ENCODE measurements at regions not wholly inside any gene's neighbourhood (a gene's known extent, or its start where the extent isn't known, plus 50 kb on each side); places are given as distances from the start of the nearest gene placed in this dataset.
"Not testable (repeated sequence)": the region's sequence is repeated elsewhere in the genome, so short reads cannot be mapped to it uniquely, and the experiment has no call there.

- DNase-seq (ENCODE audit: low read depth in 1 of 2, low spot score in 1 of 2) = no peak
Observed at GRCh38 chr2:234565842-234566619, 69.2 kb upstream of the ARL4C start.

DNA sequence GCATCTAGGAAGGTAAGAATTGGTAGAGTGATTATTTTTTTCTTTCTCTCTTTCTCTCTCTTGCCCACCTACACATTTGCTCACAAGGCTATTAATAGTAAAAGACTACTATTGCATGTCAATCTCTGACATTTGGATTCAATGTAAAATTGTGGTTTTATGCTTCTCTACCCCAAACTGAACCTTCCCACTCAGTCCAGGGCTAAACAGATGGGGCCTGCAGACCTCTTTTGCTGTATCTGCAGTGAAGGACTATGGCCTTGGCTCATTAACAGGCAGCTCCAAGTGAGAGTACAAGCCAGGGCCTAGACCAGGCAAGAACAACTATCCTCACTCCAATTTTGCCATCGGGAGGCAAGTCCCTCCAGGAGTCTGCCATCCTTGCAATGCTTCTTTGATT, 68.3 kb upstream of the ARL4C start:
- no peak for DNase-seq (ENCODE audit: low read depth in 1 of 2, low spot score in 1 of 2)

GRCh38 chr2:234564699-234565098, 67.8 kb upstream of the ARL4C start:
- DNase-seq (ENCODE audit: low read depth in 1 of 2, low spot score in 1 of 2) = no peak

DNA sequence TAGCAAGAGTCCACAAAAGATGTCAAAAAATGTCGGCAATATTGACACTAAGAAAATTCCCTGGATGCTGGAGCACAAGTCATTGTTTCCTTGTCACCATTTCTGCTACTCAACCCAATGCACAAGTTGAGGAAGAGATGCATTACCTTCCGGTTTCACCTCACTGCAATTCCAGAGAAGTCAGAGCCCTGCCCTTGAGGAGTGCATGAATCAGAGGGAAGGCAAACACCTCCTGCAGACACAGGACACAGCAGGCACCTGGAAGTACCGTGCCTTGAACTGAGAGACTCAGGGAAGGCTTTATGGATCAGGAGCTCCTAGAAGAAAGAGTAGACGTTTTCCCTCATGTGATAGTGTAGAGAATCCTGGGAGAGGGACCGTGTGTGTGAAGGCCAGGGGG, 62.7 kb upstream of the ARL4C start:
- no peak for DNase-seq (ENCODE audit: low read depth in 1 of 2, low spot score in 1 of 2)

GRCh38 chr2:234558642-234559041, 61.8 kb upstream of the ARL4C start:
- no peak for DNase-seq (ENCODE audit: low read depth in 1 of 2, low spot score in 1 of 2)

DNA sequence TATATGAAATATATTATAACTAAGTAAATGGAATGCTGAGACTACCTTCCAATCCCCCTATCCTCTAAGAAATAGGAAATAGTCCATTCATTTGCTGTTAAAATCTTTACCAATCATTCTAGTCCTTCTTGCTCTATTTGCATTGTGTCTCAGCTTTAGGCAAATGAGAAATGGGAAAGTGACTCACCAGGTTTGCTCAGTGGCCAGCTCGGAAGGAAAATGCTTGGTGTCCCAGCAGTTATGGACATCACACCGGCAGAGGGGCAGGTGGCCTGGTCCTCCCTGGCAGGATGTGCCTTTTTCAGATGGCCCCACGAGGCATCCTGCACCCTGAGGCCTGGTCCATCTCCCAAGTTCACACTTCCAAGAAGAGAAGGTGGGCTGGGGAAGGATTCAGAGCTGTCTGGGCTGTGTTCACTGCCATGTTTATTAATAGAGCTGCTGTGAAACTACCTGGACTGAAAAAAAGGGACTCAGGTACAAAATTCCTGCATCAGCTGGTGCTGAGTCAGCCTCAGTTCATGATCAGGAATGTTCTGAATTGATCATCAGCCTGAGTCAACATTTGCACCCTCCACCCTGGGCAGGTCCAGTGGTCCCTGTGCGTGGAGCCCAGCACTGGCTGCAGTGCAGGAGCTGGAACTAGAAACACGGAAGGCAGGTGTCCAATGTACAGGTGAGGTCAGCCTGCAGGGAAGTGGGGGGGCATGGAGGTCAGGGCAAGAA, 60.1 kb upstream of the ARL4C start:
- DNase-seq (ENCODE audit: low read depth in 1 of 2, low spot score in 1 of 2) = no peak

DNA sequence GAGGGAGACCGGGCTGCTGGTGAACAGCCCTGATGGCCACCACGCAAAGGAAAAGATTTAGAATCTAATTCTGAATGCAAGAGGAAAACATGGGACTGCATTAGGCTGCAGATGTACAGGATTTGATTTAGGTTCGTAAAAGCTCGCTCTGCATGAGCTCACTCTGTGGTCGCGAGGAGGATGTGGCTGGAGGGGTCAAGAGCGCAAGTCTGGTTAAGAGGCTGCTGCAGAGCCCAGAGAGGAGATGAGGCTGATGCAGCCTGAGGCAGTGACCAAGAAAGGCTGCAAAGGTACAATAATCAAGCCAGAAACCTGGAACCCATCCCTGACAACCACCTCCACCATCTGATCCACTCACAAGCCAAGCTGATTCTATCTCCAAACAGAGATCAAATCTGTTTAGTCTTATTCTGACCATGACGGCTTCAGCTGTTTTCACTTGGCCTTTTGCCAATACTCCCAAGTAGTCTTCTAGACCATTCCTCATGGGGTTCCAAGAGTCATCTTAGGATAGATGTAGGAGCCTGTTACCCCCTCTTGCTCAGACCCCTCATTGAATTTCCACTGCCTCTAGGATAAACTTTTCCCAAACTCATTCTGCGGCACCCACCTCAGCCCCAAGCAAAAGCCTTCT, 58.9 kb upstream of the ARL4C start:
- no peak for DNase-seq (ENCODE audit: low read depth in 1 of 2, low spot score in 1 of 2)

DNA sequence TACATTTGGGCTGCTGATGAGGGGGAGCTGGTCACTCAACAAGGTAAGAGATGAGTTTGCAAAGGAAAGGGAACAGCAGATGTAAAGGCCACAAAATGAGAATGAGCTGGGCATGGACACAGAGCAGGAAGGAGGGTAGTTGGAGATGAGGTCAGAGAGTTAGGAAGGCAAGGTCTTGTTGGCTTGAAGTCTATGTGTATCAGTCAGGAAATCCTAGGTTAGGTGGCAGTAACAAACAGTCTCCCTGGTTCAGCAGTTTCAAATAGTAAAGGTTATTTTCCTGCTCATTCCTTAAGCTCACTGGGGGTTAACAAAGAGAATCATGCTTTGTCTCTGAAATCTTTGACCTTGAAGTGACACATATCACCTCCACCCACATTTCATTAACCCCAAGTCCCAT, 58.3 kb upstream of the ARL4C start:
- DNase-seq (ENCODE audit: low read depth in 1 of 2, low spot score in 1 of 2) = no peak

GRCh38 chr2:234553223-234553622, 56.3 kb upstream of the ARL4C start:
- DNase-seq (ENCODE audit: low read depth in 1 of 2, low spot score in 1 of 2) = not testable (repeated sequence)

DNA sequence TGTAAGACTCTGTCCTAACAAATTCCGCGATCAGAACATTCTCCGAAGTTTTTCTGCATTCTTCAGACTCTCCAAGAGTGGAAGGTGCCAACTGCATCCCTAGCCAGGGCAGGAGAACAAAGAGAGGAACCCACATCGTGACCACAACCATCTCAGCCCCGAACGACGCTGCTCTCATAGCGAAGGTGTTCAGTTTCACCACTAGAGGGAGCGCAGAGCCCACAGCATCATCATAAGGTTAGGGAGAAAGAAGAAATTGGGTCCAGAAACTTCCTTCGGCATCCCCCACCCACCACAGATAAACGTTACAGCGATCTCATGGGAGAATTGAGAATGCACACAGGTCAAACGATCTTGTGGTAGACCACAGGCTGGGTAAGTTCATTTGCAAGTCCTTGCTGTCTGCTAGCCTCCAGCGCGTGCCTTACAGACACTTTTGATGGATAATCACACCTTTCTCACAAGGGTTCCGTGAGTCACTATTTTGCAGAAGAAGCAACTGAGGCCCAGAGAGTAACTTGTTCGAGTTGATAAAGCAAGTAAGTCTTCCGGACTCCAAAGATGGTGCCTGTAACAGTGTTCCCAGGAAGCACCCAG, 53.7 kb upstream of the ARL4C start:
- no peak for DNase-seq (ENCODE audit: low read depth in 1 of 2, low spot score in 1 of 2)

- no peak for DNase-seq (ENCODE audit: low read depth in 1 of 2, low spot score in 1 of 2)
Observed at GRCh38 chr2:234550056-234550455, 53.2 kb upstream of the ARL4C start.

- no peak for DNase-seq (ENCODE audit: low read depth in 1 of 2, low spot score in 1 of 2)
Observed at GRCh38 chr2:234548695-234549420, 52.0 kb upstream of the ARL4C start.

DNA sequence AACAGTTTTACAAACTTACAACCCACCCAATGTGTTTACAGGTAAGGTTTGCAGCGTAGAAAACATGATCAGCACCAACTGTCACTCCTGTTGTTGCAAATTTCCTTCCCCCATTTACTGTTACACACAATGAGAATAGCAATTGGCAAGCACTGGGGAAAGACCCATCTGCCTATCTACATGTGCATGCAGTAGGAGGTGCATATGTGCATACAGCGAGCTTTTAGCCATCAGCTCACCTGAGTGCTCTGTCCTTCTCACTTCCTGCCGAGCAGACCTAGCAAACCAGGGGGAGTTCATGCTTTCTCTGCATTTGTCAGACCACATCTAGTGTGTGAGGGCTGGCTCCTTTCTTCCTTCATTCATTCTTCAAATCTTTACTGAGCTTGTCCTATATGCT, 49.9 kb upstream of the ARL4C start:
- no peak for DNase-seq (ENCODE audit: low read depth in 1 of 2, low spot score in 1 of 2)

Data from stimulated activated CD4-positive, alpha-beta T cell treated with anti-CD3 and anti-CD28 coated beads, Interleukin-15, amount 100 ng/mL, for 1 hour (primary cell).